ENCODE measurements at regions not wholly inside any gene's neighbourhood (a gene's known extent, or its start where the extent isn't known, plus 50 kb on each side); places are given as distances from the start of the nearest gene placed in this dataset.

DNA sequence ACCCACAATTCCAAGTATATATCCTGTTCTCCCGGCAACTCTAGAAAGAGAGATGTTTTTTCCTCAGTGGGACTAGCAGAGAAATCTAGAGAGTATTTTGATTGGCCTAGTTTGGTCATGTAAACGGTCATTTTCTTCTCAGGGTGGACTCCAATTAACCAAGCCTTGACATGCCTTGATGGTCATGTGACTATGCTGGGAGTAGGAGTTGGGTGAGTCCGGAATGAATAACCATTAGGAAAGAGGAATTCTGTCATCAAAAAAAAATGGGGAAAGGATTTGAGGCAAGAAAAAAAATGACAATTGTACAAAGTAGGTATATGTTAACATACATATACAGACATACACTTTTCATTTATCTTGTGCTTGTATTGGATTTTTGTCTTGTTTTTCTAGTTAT lies 248.2 kb upstream of the CDH20 start:
- Histone ChIP-seq H2BK12ac (ENCODE audit: insufficient read length, low read depth, low read length) (no peak overlapping the region), H3K56ac (ENCODE audit: insufficient read length, low read depth, low read length) (no peak overlapping the region), H3K9me3 (ENCODE audit: control insufficient read depth, low read depth, low read length) (no peaks in the 10 kb centered on the region), H4K5ac (ENCODE audit: insufficient read length, low read depth, low read length) (no peak overlapping the region), H3K4me2 (ENCODE audit: insufficient read depth, insufficient read length, low read length) (no peak overlapping the region), H3K9ac (ENCODE audit: extremely low read depth, insufficient read length, low read length) (no peak overlapping the region), H3K14ac (ENCODE audit: insufficient read depth, low read length) (no peak overlapping the region), H3K4ac (ENCODE audit: low read depth, low read length) (no peak overlapping the region), H2BK15ac (ENCODE audit: low read depth, low read length) (no peak overlapping the region), H3T11ph (ENCODE audit: low read length) (no peak overlapping the region), H3K27ac (ENCODE audit: insufficient read length, low read depth, low read length) (no peak overlapping the region), H3K23ac (ENCODE audit: insufficient read length, low read depth, low read length) (no peak overlapping the region), H4K20me1 (ENCODE audit: control insufficient read depth, insufficient read depth, insufficient read length) (no peaks in the 10 kb centered on the region), H2AK5ac (ENCODE audit: insufficient read length, low read length) (no peak overlapping the region), H2AFZ (ENCODE audit: low read length) (no peak overlapping the region), H3K79me2 (ENCODE audit: insufficient read depth, low read length) (no peaks in the 10 kb centered on the region), H3K4me1 (ENCODE audit: insufficient read depth, low read length) (no peaks in the 10 kb centered on the region), H2BK5ac (ENCODE audit: insufficient read length, low read length) (no peak overlapping the region), H4K91ac (ENCODE audit: insufficient read length, low read depth, low read length) (no peak overlapping the region), H3K23me2 (ENCODE audit: insufficient read length, low read depth, low read length, poor library complexity, severe bottlenecking) (no peaks in the 10 kb centered on the region), H3K27me3 (ENCODE audit: insufficient read depth, low read length) (no peaks in the 10 kb centered on the region), H2BK20ac (ENCODE audit: low read depth, low read length, poor library complexity, severe bottlenecking) (no peak overlapping the region), H3K79me1 (ENCODE audit: insufficient read depth, low read depth, low read length, poor library complexity, severe bottlenecking) (no peaks in the 10 kb centered on the region), H3K18ac (ENCODE audit: insufficient read length, low read depth, low read length) (no peak overlapping the region), H2BK120ac (ENCODE audit: low read depth, low read length, poor library complexity, severe bottlenecking) (no peak overlapping the region), H4K8ac (replicated peaks; ENCODE audit: insufficient read length, low read depth, low read length) (no peak overlapping the region)
- Mint-ChIP-seq H3K4me1 (no peaks in the 10 kb centered on the region), H3K4me3 (no peak overlapping the region), H3K9me3 (no peaks in the 10 kb centered on the region), H3K36me3 (ENCODE audit: insufficient read depth in 1 of 3, low read depth in 3 of 3) (no peaks in the 10 kb centered on the region), H3K27ac (no peak overlapping the region), H3K27me3 (ENCODE audit: low read depth) (no peaks in the 10 kb centered on the region)
- TF ChIP-seq, protein P1, sequence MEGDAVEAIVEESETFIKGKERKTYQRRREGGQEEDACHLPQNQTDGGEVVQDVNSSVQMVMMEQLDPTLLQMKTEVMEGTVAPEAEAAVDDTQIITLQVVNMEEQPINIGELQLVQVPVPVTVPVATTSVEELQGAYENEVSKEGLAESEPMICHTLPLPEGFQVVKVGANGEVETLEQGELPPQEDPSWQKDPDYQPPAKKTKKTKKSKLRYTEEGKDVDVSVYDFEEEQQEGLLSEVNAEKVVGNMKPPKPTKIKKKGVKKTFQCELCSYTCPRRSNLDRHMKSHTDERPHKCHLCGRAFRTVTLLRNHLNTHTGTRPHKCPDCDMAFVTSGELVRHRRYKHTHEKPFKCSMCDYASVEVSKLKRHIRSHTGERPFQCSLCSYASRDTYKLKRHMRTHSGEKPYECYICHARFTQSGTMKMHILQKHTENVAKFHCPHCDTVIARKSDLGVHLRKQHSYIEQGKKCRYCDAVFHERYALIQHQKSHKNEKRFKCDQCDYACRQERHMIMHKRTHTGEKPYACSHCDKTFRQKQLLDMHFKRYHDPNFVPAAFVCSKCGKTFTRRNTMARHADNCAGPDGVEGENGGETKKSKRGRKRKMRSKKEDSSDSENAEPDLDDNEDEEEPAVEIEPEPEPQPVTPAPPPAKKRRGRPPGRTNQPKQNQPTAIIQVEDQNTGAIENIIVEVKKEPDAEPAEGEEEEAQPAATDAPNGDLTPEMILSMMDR (conservative IDR thresholded peaks at IDR 0.05) = no peak
- no CpG with 5 or more reads among the region's 3 CpGs for WGBS (ENCODE audit: extremely low coverage, insufficient read length, low lambda C conversion rate)
- DNase-seq = no peak
